SH-SY5Y (cell line): ENCODE measurements at regions not wholly inside any gene's neighbourhood (a gene's known extent, or its start where the extent isn't known, plus 50 kb on each side); places are given as distances from the start of the nearest gene placed in this dataset.

Experiments
- GATA2 ChIP-seq: IDR thresholded peaks from 2 replicates; pipeline ENCODE4 v1.6.1; 2011; ENCODE audit warnings: mild to moderate bottlenecking, low read depth, low read length
- GATA3 ChIP-seq: IDR thresholded peaks from 2 replicates; pipeline ENCODE4 v1.6.1; 2011; ENCODE audit warnings: low read depth, mild to moderate bottlenecking, low read length, moderate library complexity

- TF ChIP-seq GATA2 (no peak), GATA3 (no peak)
Measured at GRCh38 chr19:32130332-32130731, 215.1 kb upstream of the ZNF507 start.

- TF ChIP-seq GATA2 (no peak), GATA3 (no peak)
Measured at GRCh38 chr19:32131005-32131404, 214.4 kb upstream of the ZNF507 start.

DNA sequence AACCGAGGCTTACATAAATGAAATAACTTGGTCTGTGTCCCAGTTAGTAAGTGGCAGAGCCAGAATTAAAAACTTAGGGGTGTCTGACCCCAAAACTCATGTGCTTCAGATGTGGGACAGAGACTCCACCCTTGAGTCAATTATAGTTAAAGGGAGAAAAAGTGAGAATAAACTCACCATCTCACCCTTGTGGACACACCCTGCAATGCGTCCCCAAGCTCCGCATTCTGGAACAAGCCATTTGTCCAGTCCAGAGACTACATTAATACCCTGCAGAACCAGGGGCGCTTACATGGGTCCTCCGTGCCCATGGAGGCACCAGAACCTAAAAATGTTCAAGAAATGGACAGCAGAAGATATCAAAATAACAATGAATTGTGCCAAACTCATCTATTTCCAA, 207.0 kb upstream of the ZNF507 start:
- TF ChIP-seq GATA2 (no peak), GATA3 (no peak)

DNA sequence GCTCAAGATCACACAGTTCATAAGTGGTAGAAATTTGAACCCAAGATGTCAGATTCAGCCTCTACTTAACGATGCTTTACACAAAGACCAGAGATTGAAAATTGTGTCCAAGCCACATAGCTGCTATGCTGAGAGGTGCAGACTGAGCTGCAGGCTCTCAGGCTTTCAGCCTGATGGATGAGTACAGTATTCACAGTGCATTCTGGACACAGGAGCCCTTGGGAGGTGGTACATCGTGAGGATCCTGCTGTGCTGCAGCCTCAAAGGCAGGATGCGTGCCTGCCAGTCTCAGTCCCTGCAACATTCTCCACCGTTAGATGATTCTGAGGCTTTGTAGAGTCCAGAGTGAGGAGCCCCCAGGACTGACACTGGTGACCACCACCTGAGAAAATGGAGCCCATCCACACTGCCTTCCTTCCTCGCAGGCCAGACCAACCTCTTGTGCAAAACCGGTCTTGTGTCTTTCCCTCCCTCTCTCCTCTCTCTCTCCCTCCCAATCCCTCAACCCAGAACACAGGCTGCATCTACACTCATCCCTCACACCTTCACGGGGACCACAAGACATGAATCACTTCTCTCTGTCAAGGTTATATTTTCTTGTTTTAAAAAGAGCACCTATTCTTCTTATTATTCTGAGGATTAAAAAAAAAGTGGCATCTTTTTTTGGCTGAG, 203.4 kb upstream of the ZNF507 start:
- TF ChIP-seq GATA3 (no peak), GATA2 (no peak)

DNA sequence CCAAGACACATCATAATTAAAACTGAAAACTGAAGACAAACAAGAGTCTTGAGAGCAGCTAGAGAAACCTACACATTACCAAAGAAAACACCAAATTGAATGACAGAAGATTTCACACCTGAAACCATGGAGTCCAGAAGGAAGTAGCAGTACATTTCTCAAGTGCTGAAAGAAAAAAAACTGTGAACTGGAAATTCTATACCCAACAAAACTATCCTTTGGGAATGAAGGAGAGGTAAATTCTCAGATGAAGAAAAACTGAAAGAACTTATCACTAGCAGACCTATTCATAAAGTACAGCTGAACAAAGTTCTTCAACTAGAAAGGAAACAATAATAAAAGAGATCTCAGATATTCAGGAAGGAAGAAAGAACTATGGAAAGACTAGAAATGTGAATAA, 198.7 kb upstream of the ZNF507 start:
- TF ChIP-seq GATA3 (no peak), GATA2 (no peak)

GRCh38 chr19:32150605-32151004, 194.8 kb upstream of the ZNF507 start:
- TF ChIP-seq GATA2 (no peak), GATA3 (no peak)

DNA sequence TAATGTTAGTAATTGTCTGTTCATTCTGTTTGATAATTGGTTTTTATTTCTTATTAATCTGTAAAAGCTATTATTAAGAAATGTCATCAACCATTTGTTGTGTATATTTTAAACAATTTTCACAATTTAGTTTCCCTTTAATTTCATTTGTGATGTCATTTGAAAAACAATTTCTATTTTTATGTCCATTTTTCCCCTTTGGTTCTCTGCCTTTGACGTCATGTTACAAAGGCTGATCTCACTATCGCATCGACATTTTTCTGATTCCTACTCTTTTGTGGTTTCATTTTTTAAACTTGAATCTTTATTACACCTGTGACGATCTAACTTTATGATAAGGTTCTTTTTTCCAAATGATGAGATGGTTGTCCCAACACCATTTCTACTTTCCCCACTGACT, 191.0 kb upstream of the ZNF507 start:
- no peak for TF ChIP-seq GATA3
- no peak for TF ChIP-seq GATA2

GRCh38 chr19:32164384-32164992, 180.9 kb upstream of the ZNF507 start:
- TF ChIP-seq GATA3 (no peak), GATA2 (no peak)

DNA sequence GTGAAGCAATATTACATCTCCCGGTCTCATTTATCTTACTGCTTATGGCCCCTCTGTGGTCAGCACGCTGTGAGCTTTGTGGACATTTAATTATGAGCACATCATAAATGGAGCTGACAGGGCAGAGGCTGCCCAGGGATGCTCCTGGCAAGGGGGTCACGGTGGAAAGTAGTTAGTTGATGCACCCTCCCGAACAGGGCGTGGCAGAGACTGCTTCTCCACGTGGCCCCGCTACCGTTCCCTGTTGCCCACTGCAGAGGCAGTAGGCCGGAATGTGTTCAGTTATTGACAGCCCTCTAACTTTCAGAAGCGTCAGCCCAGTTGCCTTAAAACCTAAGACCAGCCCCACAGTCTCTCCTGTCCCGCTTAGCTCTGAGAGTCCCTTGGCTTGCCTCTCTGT, 180.3 kb upstream of the ZNF507 start:
- TF ChIP-seq GATA3 (no peak), GATA2 (no peak)

DNA sequence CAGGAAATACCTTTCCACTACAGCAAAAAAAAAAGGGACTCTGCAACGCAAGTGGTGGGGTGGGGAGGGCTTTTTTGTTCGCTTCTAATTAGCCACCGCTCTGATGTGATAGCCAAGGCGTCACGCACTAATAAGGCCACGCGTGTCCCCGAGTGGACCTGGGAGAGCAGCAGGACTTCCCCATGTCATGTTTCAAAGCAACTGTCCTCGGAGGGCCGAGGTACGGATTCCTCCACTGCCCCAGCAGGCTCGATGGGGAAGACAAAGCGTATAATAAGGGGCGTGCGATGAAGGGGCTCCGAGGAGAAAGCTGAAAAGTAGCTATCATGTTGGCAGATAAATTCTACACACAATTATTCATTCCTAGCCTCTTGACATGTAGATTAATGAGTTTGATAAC, 179.7 kb upstream of the ZNF507 start:
- no peak for TF ChIP-seq GATA3
- TF ChIP-seq GATA2 = no peak

- TF ChIP-seq GATA2 (no peak), GATA3 (no peak)
Measured at GRCh38 chr19:32166238-32166637, 179.2 kb upstream of the ZNF507 start.

DNA sequence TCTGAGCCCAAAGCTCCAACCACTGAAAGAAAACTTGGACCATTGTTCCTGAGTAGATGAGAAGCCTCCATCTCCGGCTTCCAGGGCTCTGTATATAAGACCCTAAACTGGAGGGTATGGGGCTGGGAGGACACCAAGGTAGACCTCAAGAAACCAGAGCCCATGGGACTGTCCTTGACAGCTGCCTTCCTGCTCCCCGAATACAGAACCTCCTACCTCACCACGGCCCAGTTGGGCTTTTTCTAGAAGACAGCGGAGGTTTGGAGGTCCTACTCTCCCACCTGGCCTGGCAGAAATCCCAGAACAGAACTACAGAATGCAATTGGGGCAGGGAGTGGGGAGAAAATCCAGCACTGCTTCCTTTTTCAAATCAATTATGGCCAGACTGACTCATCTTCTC, 177.3 kb upstream of the ZNF507 start:
- no peak for TF ChIP-seq GATA2
- TF ChIP-seq GATA3 = no peak

DNA sequence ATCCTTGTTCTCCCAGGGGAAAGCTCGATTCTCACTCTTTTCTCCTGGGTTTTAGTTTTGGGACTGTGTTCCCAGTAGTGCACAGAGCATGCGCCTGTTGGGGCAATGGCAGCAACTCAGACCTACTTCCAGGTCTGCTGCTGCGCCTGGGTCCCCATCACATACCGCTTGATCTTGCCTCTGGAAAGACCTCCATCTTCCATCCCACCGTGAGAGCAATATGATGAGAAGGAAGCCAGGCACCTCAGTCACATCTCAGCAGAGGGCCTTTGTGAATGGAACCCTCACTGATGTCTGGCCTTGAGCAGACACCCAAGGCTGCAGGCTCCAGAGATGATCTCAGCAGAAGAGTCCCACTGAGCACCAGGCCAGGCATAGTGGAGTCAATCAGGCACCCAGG, 176.8 kb upstream of the ZNF507 start:
- TF ChIP-seq GATA3 (no peak), GATA2 (no peak)

GRCh38 chr19:32171719-32172151, 173.7 kb upstream of the ZNF507 start:
- TF ChIP-seq GATA2 (no peak), GATA3 (no peak)

DNA sequence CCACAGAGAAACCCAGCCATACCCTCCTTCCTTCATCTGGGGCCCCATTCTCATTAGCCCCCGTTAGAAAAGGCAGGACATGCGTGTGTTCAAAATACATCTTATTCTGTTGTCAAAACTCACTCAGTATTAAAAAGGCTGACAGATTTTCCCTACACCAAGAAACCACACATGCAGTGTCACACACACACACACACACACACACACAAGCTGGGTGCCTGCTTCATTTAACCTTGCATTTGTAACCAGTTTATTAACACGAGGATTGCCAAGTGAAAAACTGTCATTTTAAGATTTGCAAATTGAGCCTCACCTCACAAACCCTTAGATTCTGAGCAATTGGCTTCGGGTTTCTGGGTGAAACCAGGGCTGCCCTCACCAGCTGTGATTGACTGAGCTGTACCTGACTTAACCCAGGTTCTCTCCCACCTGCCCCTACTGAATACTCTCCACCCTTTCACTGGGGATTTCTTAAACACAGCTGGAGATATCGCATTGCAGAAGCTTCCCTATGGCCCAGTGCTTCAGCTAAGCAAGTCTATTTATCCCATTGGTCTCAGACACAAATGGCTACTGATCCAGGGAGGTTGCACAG, 172.7 kb upstream of the ZNF507 start:
- TF ChIP-seq GATA2 = no peak
- TF ChIP-seq GATA3 = no peak

GRCh38 chr19:32173836-32174235, 171.6 kb upstream of the ZNF507 start:
- TF ChIP-seq GATA3 (no peak), GATA2 (no peak)
